Middle frontal gyrus (tissue), 1 donor: ENCODE measurements at regions not wholly inside any gene's neighbourhood (a gene's known extent, or its start where the extent isn't known, plus 50 kb on each side); places are given as distances from the start of the nearest gene placed in this dataset.

Experiments used
- DNase-seq: peaks from one replicate; pipeline ENCODE4 v3.0.0-alpha.2; 2015; ENCODE audit warnings: low spot score; ENCODE audit errors: extremely low spot score

GRCh38 chr2:8475349-8476031 lies 206.4 kb upstream of the ID2 start:
- no peak for DNase-seq

GRCh38 chr2:8477552-8478470 lies 204.0 kb upstream of the ID2 start:
- DNase-seq: no peak

GRCh38 chr2:8478471-8478793 lies 203.4 kb upstream of the ID2 start:
- DNase-seq: no peak

- DNase-seq: no peak
Measured at GRCh38 chr2:8479298-8479697, 202.6 kb upstream of the ID2 start.

GRCh38 chr2:8480915-8481314 lies 200.9 kb upstream of the ID2 start:
- no peak for DNase-seq

GRCh38 chr2:8481463-8482009 lies 200.3 kb upstream of the ID2 start:
- DNase-seq: no peak

GRCh38 chr2:8482432-8482831 lies 199.4 kb upstream of the ID2 start:
- DNase-seq: no peak

GRCh38 chr2:8484502-8485283 lies 197.2 kb upstream of the ID2 start:
- DNase-seq: no peak

- no peak for DNase-seq
Measured at GRCh38 chr2:8485736-8486135, 196.1 kb upstream of the ID2 start.

- no peak for DNase-seq
Measured at GRCh38 chr2:8486141-8486540, 195.7 kb upstream of the ID2 start.

- no peak for DNase-seq
Measured at GRCh38 chr2:8487461-8487932, 194.4 kb upstream of the ID2 start.

GRCh38 chr2:8488001-8488738 lies 193.7 kb upstream of the ID2 start:
- DNase-seq: no peak

GRCh38 chr2:8489221-8489620 lies 192.6 kb upstream of the ID2 start:
- no peak for DNase-seq

- DNase-seq: no peak
Measured at GRCh38 chr2:8489751-8490150, 192.1 kb upstream of the ID2 start.

GRCh38 chr2:8490166-8490721 lies 191.6 kb upstream of the ID2 start:
- DNase-seq: no peak

GRCh38 chr2:8491296-8492027 lies 190.4 kb upstream of the ID2 start:
- no peak for DNase-seq

- DNase-seq: no peak
Measured at GRCh38 chr2:8494151-8494550, 187.7 kb upstream of the ID2 start.

GRCh38 chr2:8494589-8494988 lies 187.3 kb upstream of the ID2 start:
- no peak for DNase-seq

- DNase-seq: no peak
Measured at GRCh38 chr2:8495189-8495989, 186.5 kb upstream of the ID2 start.
